ENCODE measurements at regions not wholly inside any gene's neighbourhood (a gene's known extent, or its start where the extent isn't known, plus 50 kb on each side); places are given as distances from the start of the nearest gene placed in this dataset.

- Histone ChIP-seq H3K4me3 (ENCODE audit: low read depth in 1 of 2, low read length in 2 of 2) (no peak overlapping the region), H3K79me2 (ENCODE audit: insufficient read depth, low read length) (no peaks in the 10 kb centered on the region), H3K27me3 (ENCODE audit: insufficient read depth, low read length, poor library complexity) (no peaks in the 10 kb centered on the region), H3K4me2 (ENCODE audit: insufficient read depth, low read length) (no peak overlapping the region), H3K4me1 (ENCODE audit: insufficient read depth, low read length) (no peaks in the 10 kb centered on the region), H2AFZ (ENCODE audit: low read depth, low read length) (no peak overlapping the region), H3K36me3 (ENCODE audit: insufficient read depth, low read length) (no peaks in the 10 kb centered on the region), H4K20me1 (ENCODE audit: insufficient read depth, low read length) (no peaks in the 10 kb centered on the region), H3K27ac (ENCODE audit: low read length) (no peak overlapping the region), H3K9me3 (ENCODE audit: insufficient read depth, low read length, severe bottlenecking) (no peaks in the 10 kb centered on the region), H3K9ac (ENCODE audit: low read depth, low read length) (no peak overlapping the region)
- DNase-seq (no peak), ATAC-seq (ENCODE audit: insufficient read depth, low read depth) (no peak)
- TF ChIP-seq EZH2 (IDR thresholded peaks at IDR 0.05; ENCODE audit: borderline replicate concordance, low read depth, low read length, severe bottlenecking) (no peak), CTCF (IDR thresholded peaks at IDR 0.05; ENCODE audit: borderline replicate concordance, extremely low read depth, low read length, poor library complexity, severe bottlenecking) (no peak)
These were observed 75.0 kb upstream of the DUSP10 start for GRCh38 chr1:221816899-221817298.

GRCh38 chr1:221815660-221816059 lies 73.8 kb upstream of the DUSP10 start:
- Histone ChIP-seq H3K4me1 (ENCODE audit: insufficient read depth, low read length) (no peaks in the 10 kb centered on the region), H3K27ac (ENCODE audit: low read length) (no peak overlapping the region), H3K9ac (ENCODE audit: low read depth, low read length) (no peak overlapping the region), H3K9me3 (ENCODE audit: insufficient read depth, low read length, severe bottlenecking) (no peaks in the 10 kb centered on the region), H3K79me2 (ENCODE audit: insufficient read depth, low read length) (no peaks in the 10 kb centered on the region), H3K4me3 (ENCODE audit: low read depth in 1 of 2, low read length in 2 of 2) (no peak overlapping the region), H4K20me1 (ENCODE audit: insufficient read depth, low read length) (no peaks in the 10 kb centered on the region), H3K36me3 (ENCODE audit: insufficient read depth, low read length) (no peaks in the 10 kb centered on the region), H2AFZ (ENCODE audit: low read depth, low read length) (no peak overlapping the region), H3K4me2 (ENCODE audit: insufficient read depth, low read length) (no peak overlapping the region), H3K27me3 (ENCODE audit: insufficient read depth, low read length, poor library complexity) (no peaks in the 10 kb centered on the region)
- DNase-seq (no peak), ATAC-seq (ENCODE audit: insufficient read depth, low read depth) (no peak)
- no peak for TF ChIP-seq EZH2 (IDR thresholded peaks at IDR 0.05; ENCODE audit: borderline replicate concordance, low read depth, low read length, severe bottlenecking)
- no peak for TF ChIP-seq CTCF (IDR thresholded peaks at IDR 0.05; ENCODE audit: borderline replicate concordance, extremely low read depth, low read length, poor library complexity, severe bottlenecking)

- no peaks in the 10 kb centered on the region for H3K4me1 ChIP-seq (ENCODE audit: insufficient read depth, low read length)
- no peak overlapping the region for H2AFZ ChIP-seq (ENCODE audit: low read depth, low read length)
- H3K4me2 ChIP-seq (ENCODE audit: insufficient read depth, low read length): no peak overlapping the region
These were observed 72.0 kb upstream of the DUSP10 start for GRCh38 chr1:221813887-221814286.

More at GRCh38 chr1:221813887-221814286, 72.0 kb upstream of the DUSP10 start:
- H3K27ac ChIP-seq (ENCODE audit: low read length): no peak overlapping the region
- TF ChIP-seq CTCF (IDR thresholded peaks at IDR 0.05; ENCODE audit: borderline replicate concordance, extremely low read depth, low read length, poor library complexity, severe bottlenecking): no peak
- no peak for TF ChIP-seq EZH2 (IDR thresholded peaks at IDR 0.05; ENCODE audit: borderline replicate concordance, low read depth, low read length, severe bottlenecking)
- H3K27me3 ChIP-seq (ENCODE audit: insufficient read depth, low read length, poor library complexity): no peaks in the 10 kb centered on the region
- no peak for DNase-seq
- no peak overlapping the region for H3K9ac ChIP-seq (ENCODE audit: low read depth, low read length)
- H4K20me1 ChIP-seq (ENCODE audit: insufficient read depth, low read length): no peaks in the 10 kb centered on the region
- no peaks in the 10 kb centered on the region for H3K9me3 ChIP-seq (ENCODE audit: insufficient read depth, low read length, severe bottlenecking)
- H3K36me3 ChIP-seq (ENCODE audit: insufficient read depth, low read length): no peaks in the 10 kb centered on the region
- no peak overlapping the region for H3K4me3 ChIP-seq (ENCODE audit: low read depth in 1 of 2, low read length in 2 of 2)
- no peak for ATAC-seq (ENCODE audit: insufficient read depth, low read depth)
- H3K79me2 ChIP-seq (ENCODE audit: insufficient read depth, low read length): no peaks in the 10 kb centered on the region

All from DND-41 (cell line).